ENCODE measurements at regions not wholly inside any gene's neighbourhood (a gene's known extent, or its start where the extent isn't known, plus 50 kb on each side); places are given as distances from the start of the nearest gene placed in this dataset.

DNA sequence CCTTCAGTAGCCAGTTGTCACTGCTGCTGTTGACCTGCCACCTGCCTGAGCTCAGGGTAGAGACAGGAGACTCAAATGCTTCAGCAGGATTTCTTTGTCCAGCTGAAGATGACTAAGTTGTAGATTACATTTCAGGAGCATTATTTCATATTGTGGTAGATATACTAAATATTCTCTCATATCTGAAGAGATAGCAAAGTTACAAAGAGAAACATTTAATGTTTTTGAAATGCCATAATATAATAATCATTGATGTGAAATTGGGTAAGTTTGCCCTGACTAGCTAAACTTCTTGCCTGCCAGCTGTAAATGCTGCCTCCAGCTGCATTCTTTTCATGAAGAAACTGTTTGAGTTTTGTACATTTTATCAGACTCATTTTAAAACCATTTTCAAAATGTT lies 247.6 kb upstream of the CNKSR2 start:
- dilution Hi-C loops (cut with HindIII; ENCODE audit: low sequenced_read_pairs, unreplicated experiment) (no loop called here), intact Hi-C loops (cut with micrococcal nuclease) (loop anchor here (10.0 kb wide), 1 partner anchor 1028 kb away; no protein-coding TSS in a partner anchor), in situ Hi-C loops (cut with MboI; ENCODE audit: low sequenced_read_pairs) (no loop called here)
- H4K91ac ChIP-seq (ENCODE audit: insufficient read depth, low read depth, low read length), result no peak overlapping the region
- peaks cover 3% of the 10 kb centered on the region; the same call in 1 of the 2 replicates for H3K9me3 ChIP-seq (ENCODE audit: control insufficient read depth, insufficient read depth, low read length)
- no peaks in the 10 kb centered on the region for H3K79me1 ChIP-seq (ENCODE audit: low read depth in 1 of 2, low read length in 2 of 2)
- ATAC-seq (ENCODE audit: low read depth) (no peak), DNase-seq (no peak)
- ChIA-PET CTCF (no interaction called here), POLR2A (ENCODE audit: unreplicated experiment) (no interaction called here)
- no peak overlapping the region for H3K4ac ChIP-seq (ENCODE audit: low read depth, low read length)
- H4K20me1 ChIP-seq (ENCODE audit: insufficient read depth, low read length), result no peaks in the 10 kb centered on the region
- no peaks in the 10 kb centered on the region for H3K9me1 ChIP-seq (ENCODE audit: insufficient read depth, low read length)
- H3K4me1 ChIP-seq (ENCODE audit: control insufficient read depth, insufficient read depth, low read length), result no peaks in the 10 kb centered on the region
- H4K5ac ChIP-seq (ENCODE audit: low read depth, low read length), result no peak overlapping the region
- no peak overlapping the region for H3K9ac ChIP-seq (ENCODE audit: low read depth, low read length)
- H3K36me3 ChIP-seq (ENCODE audit: control insufficient read depth, insufficient read depth, low read length), result no peaks in the 10 kb centered on the region
- H2BK5ac ChIP-seq (ENCODE audit: low read depth, low read length, poor library complexity, severe bottlenecking), result no peak overlapping the region
- H3K14ac ChIP-seq (replicated peaks; ENCODE audit: low read depth, low read length), result no peak overlapping the region
- H3K4me2 ChIP-seq (ENCODE audit: low read depth, low read length), result no peak overlapping the region
- TF ChIP-seq MAFK (IDR thresholded peaks at IDR 0.05; ENCODE audit: low read depth, low read length) (no peak), POLR2A (IDR thresholded peaks at IDR 0.05; ENCODE audit: low read depth, low read length) (no peak), MAZ (IDR thresholded peaks at IDR 0.05; ENCODE audit: borderline replicate concordance, low read depth, low read length) (no peak), MXI1 (IDR thresholded peaks at IDR 0.05; ENCODE audit: borderline replicate concordance, low read depth, low read length) (no peak)
- no peak overlapping the region for H3K18ac ChIP-seq (ENCODE audit: low read depth, low read length)
- H2BK15ac ChIP-seq (ENCODE audit: low read depth, low read length), result no peak overlapping the region
- no peak overlapping the region for H3K27ac ChIP-seq (ENCODE audit: insufficient read depth, low read length)
- H2AK9ac ChIP-seq (replicated peaks; ENCODE audit: low read depth, low read length, poor library complexity), result no peak overlapping the region
- no peak overlapping the region for H2BK20ac ChIP-seq (ENCODE audit: low read depth, low read length)
- H3K56ac ChIP-seq (ENCODE audit: extremely low read depth, insufficient read depth, low read length), result no peak overlapping the region
- no peak overlapping the region for H4K8ac ChIP-seq (ENCODE audit: low read depth in 2 of 2, low read length in 2 of 2)
- no peak overlapping the region for H3K4me3 ChIP-seq (ENCODE audit: insufficient read depth, low read depth, low read length)
- BruUV-seq (replicated peaks), result no TSS peak
- no peak overlapping the region for H3K23ac ChIP-seq (ENCODE audit: low read depth, low read length)
- H2AFZ ChIP-seq (replicated peaks; ENCODE audit: low read length, poor library complexity), result no peak overlapping the region
- H3K27me3 ChIP-seq (ENCODE audit: control insufficient read depth, insufficient read depth, low read length), result no peaks in the 10 kb centered on the region
- H2AK5ac ChIP-seq (ENCODE audit: low read depth, low read length), result no peak overlapping the region
- no peak overlapping the region for H2BK120ac ChIP-seq (ENCODE audit: low read depth, low read length)

Data from IMR-90 (cell line).